K562 (cell line): ENCODE measurements at regions not wholly inside any gene's neighbourhood (a gene's known extent, or its start where the extent isn't known, plus 50 kb on each side); places are given as distances from the start of the nearest gene placed in this dataset.

Source experiments
- ARHGAP35 ChIP-seq: fragments of 450-650 bp; IDR thresholded peaks from 2 replicates; pipeline ENCODE4 v1.6.1; 2018; ENCODE audit not compliant: partially characterized antibody
- BACH1 ChIP-seq: fragments of 200-800 bp; sonication (Bioruptor generic); IDR thresholded peaks from 2 replicates; pipeline ENCODE4 v1.6.1; 2016; ENCODE audit warnings: missing genetic modification characterization, missing compliant biosample characterization
- BDP1 ChIP-seq: IDR thresholded peaks from 3 replicates; pipeline ENCODE4 v1.6.1; 2011; ENCODE audit not compliant: insufficient read length, insufficient read depth
- EHMT2 ChIP-seq: fragments of 450-650 bp; IDR thresholded peaks from 2 replicates; pipeline ENCODE4 v1.6.1; 2018; ENCODE audit warnings: antibody characterized with exemption
- EWSR1 ChIP-seq: fragments of 450-650 bp; IDR thresholded peaks from 2 replicates; pipeline ENCODE4 v1.6.1; 2018; ENCODE audit warnings: borderline replicate concordance, mild to moderate bottlenecking, low read depth, moderate library complexity; ENCODE audit not compliant: partially characterized antibody
- FOSL1 ChIP-seq: fragments of 200-800 bp; sonication (Bioruptor generic); conservative IDR thresholded peaks from 2 replicates; pipeline ENCODE4 v1.6.1; 2016; ENCODE audit warnings: missing genetic modification characterization, missing compliant biosample characterization
- FOXJ2 ChIP-seq: fragments of 200-800 bp; sonication (Bioruptor generic); IDR thresholded peaks from 2 replicates; pipeline ENCODE4 v1.6.1; 2016; ENCODE audit warnings: missing genetic modification characterization, missing compliant biosample characterization
- HDGF ChIP-seq: fragments of 450-650 bp; IDR thresholded peaks from 2 replicates; pipeline ENCODE4 v1.6.1; 2016
- MAFK ChIP-seq: IDR thresholded peaks from 2 replicates; pipeline ENCODE4 v1.6.1; 2011; ENCODE audit warnings: low read length, improper control_type of control experiment
- MBD2 ChIP-seq: sonication (generic); IDR thresholded peaks from 2 replicates; pipeline ENCODE4 v1.6.1; 2016; ENCODE audit warnings: low read depth, borderline replicate concordance
- NCOR1 ChIP-seq: fragments of 450-650 bp; IDR thresholded peaks from 2 replicates; pipeline ENCODE4 v1.6.1; 2016; ENCODE audit warnings: mild to moderate bottlenecking, moderate library complexity
- RBM39 ChIP-seq: fragments of 200-400 bp; formaldehyde crosslinking; optimal IDR thresholded peaks from 2 replicates; pipeline ENCODE3; 2018; ENCODE audit warnings: low read depth, low read length
- SNAPC5 ChIP-seq: fragments of 250-450 bp; sonication (Bioruptor Pico); IDR thresholded peaks from 2 replicates; pipeline ENCODE4 v1.8.0; 2021; ENCODE audit warnings: moderate library complexity, mild to moderate bottlenecking, inconsistent platforms
- SRF ChIP-seq, 2 experiments: fragments of 250-450, 450-650 bp in 1 of 2; sonication (Bioruptor Pico) in 1 of 2; sonication (generic) in 1 of 2; formaldehyde crosslinking; IDR thresholded peaks; 2 replicates each; pipeline versions ENCODE4 v1.5.0 to v1.5.1; 2020 to 2022; ENCODE audit warnings: mild to moderate bottlenecking in 1 of 2, missing genetic modification reagents in 1 of 2
- STAT5B ChIP-seq: fragments of 250-450 bp; sonication (Bioruptor Pico); IDR thresholded peaks from 2 replicates; pipeline ENCODE4 v1.8.0; 2021; ENCODE audit warnings: mild to moderate bottlenecking, inconsistent platforms
- TBL1XR1 ChIP-seq, 2 experiments: IDR thresholded peaks; 2 replicates each; pipeline ENCODE4 v1.6.1; 2012; ENCODE audit warnings: improper control_type of control experiment in 2 of 2, low read length in 2 of 2, mild to moderate bottlenecking in 1 of 2
- TCF3 ChIP-seq: sonication (generic); formaldehyde crosslinking; IDR thresholded peaks from 2 replicates; pipeline ENCODE4 v1.4.0; 2020; ENCODE audit warnings: mild to moderate bottlenecking, missing genetic modification reagents
- ZBTB1 ChIP-seq: sonication (generic); formaldehyde crosslinking; IDR thresholded peaks from 2 replicates; pipeline ENCODE4 v1.8.1; 2023; ENCODE audit warnings: missing genetic modification reagents, low read depth, mild to moderate bottlenecking, borderline replicate concordance
- ZNF3 ChIP-seq: fragments of 250-450 bp; sonication (Bioruptor Pico); IDR thresholded peaks from 2 replicates; pipeline ENCODE4 v1.5.0; 2021; ENCODE audit warnings: mild to moderate bottlenecking, moderate library complexity
- ZNF586 ChIP-seq: fragments of 450-650 bp; formaldehyde crosslinking; conservative IDR thresholded peaks from 2 replicates; pipeline ENCODE4 v1.4.0; 2020; ENCODE audit warnings: mild to moderate bottlenecking, moderate library complexity
- ZNF696 ChIP-seq: fragments of 250-450 bp; sonication (Bioruptor Pico); conservative IDR thresholded peaks from 2 replicates; pipeline ENCODE4 v1.4.0; 2020; ENCODE audit warnings: mild to moderate bottlenecking, moderate library complexity
- TF ChIP-seq, protein P1 (sequence below): fragments of 450-650 bp; conservative IDR thresholded peaks from 2 replicates; pipeline ENCODE4 v1.6.1; 2016; ENCODE audit warnings: missing genetic modification characterization, low read depth, mild to moderate bottlenecking, control low read depth, missing compliant biosample characterization
- TF ChIP-seq, protein P2 (sequence below): fragments of 450-650 bp; formaldehyde crosslinking; IDR thresholded peaks from 2 replicates; pipeline ENCODE4 v1.4.0; 2020; ENCODE audit warnings: mild to moderate bottlenecking, moderate library complexity
- TF ChIP-seq, protein P3 (sequence below): fragments of 200-800 bp; sonication (Bioruptor generic); IDR thresholded peaks from 2 replicates; pipeline ENCODE4 v1.6.1; 2017; ENCODE audit warnings: missing genetic modification characterization, missing compliant biosample characterization

DNA sequence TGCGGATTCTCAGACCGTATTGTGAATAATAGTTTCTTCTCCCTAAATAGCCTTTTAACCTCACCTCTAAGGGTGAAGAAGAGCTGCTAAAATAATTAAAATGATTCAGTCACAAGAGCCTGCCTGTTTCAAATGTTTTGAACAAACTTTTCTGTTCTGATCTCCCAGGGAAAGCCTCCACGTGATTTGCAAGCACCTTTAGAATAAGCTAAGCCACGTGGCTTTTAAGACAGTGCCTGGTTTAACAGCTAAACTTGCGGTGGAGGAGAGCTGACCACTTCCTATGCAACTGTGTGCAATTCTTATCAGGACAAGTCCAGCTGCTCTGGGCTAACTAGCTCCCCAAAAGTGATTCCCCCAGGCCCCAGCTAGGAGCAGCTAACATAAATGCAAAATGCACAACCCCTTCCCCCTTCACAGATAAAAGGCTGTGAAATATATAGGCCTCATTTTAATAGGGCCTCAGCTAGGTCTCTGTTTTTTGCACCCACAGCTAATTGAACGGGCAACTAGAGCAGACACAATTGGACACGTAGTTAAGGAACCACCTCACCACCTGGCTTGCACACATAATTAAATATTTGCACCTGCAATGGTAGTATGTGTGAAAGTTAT is 401.2 kb upstream of the NR2F2 start (continued):
- TF ChIP-seq, protein P1, sequence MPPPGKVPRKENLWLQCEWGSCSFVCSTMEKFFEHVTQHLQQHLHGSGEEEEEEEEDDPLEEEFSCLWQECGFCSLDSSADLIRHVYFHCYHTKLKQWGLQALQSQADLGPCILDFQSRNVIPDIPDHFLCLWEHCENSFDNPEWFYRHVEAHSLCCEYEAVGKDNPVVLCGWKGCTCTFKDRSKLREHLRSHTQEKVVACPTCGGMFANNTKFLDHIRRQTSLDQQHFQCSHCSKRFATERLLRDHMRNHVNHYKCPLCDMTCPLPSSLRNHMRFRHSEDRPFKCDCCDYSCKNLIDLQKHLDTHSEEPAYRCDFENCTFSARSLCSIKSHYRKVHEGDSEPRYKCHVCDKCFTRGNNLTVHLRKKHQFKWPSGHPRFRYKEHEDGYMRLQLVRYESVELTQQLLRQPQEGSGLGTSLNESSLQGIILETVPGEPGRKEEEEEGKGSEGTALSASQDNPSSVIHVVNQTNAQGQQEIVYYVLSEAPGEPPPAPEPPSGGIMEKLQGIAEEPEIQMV (tag): no peak
- TF ChIP-seq, protein P2, sequence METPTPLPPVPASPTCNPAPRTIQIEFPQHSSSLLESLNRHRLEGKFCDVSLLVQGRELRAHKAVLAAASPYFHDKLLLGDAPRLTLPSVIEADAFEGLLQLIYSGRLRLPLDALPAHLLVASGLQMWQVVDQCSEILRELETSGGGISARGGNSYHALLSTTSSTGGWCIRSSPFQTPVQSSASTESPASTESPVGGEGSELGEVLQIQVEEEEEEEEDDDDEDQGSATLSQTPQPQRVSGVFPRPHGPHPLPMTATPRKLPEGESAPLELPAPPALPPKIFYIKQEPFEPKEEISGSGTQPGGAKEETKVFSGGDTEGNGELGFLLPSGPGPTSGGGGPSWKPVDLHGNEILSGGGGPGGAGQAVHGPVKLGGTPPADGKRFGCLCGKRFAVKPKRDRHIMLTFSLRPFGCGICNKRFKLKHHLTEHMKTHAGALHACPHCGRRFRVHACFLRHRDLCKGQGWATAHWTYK (CRISPR knock-in tag): peak; percentile 68; the same call in 1 of the 2 replicates
- no peak for TF ChIP-seq EHMT2
- TF ChIP-seq RBM39: no peak
- peak; percentile 78 for TF ChIP-seq FOSL1
- no peak for TF ChIP-seq EWSR1
- no peak for TF ChIP-seq ZNF586 (CRISPR knock-in tag)
- TF ChIP-seq ZBTB1 (CRISPR knock-in tag): peak; percentile 68; the same call in 1 of the 2 replicates
- peak; percentile 42; the same call in 1 of the 2 replicates for TF ChIP-seq MBD2
- TF ChIP-seq ZNF3: no peak
- no peak for TF ChIP-seq MAFK
- no peak for TF ChIP-seq HDGF
- TF ChIP-seq BACH1 (tag): peak; percentile 58; the same call in 1 of the 2 replicates
- TF ChIP-seq SNAPC5 (CRISPR knock-in tag): no peak
- TF ChIP-seq NCOR1: peak; percentile 89
- no peak for TF ChIP-seq ZNF696 (CRISPR knock-in tag)
- TF ChIP-seq BDP1: no peak
- TF ChIP-seq, protein P3, sequence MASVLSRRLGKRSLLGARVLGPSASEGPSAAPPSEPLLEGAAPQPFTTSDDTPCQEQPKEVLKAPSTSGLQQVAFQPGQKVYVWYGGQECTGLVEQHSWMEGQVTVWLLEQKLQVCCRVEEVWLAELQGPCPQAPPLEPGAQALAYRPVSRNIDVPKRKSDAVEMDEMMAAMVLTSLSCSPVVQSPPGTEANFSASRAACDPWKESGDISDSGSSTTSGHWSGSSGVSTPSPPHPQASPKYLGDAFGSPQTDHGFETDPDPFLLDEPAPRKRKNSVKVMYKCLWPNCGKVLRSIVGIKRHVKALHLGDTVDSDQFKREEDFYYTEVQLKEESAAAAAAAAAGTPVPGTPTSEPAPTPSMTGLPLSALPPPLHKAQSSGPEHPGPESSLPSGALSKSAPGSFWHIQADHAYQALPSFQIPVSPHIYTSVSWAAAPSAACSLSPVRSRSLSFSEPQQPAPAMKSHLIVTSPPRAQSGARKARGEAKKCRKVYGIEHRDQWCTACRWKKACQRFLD (CRISPR knock-in tag): peak; percentile 88
- TF ChIP-seq TCF3 (CRISPR knock-in tag): peak; percentile 97
- no peak for TF ChIP-seq ARHGAP35
- 0 out of 2 replicates have a peak, but pooled peaks have one; percentile 26 for TF ChIP-seq FOXJ2 (tag)
- TF ChIP-seq TBL1XR1 (IDR thresholded peaks at IDR 0.05; ENCODE audit: low read length in 2 of 2): peak in 1 of 2 experiments; percentile 76; a peak in 2 of 4 replicates
- TF ChIP-seq SRF (CRISPR knock-in tag; IDR thresholded peaks at IDR 0.05): no peak
- no peak for TF ChIP-seq STAT5B (CRISPR knock-in tag)
